Stimulated activated CD4-positive, alpha-beta T cell treated with anti-CD3 and anti-CD28 coated beads, Interleukin-4, amount 100 ng/mL, for 24 hours (primary cell): ENCODE measurements at regions not wholly inside any gene's neighbourhood (a gene's known extent, or its start where the extent isn't known, plus 50 kb on each side); places are given as distances from the start of the nearest gene placed in this dataset.

Experiments
- DNase-seq: peaks from one replicate; pipeline ENCODE4 v3.0.0-alpha.2; 2020

- DNase-seq, result no peak
These were observed 113.2 kb downstream of the HERPUD2 start for GRCh38 chr7:35581605-35582210.

GRCh38 chr7:35576031-35576573 is 118.8 kb downstream of the HERPUD2 start:
- DNase-seq, result no peak

GRCh38 chr7:35571611-35572240 is 123.2 kb downstream of the HERPUD2 start:
- DNase-seq, result no peak

- DNase-seq, result no peak
These were observed 124.0 kb downstream of the HERPUD2 start for GRCh38 chr7:35570937-35571336.

- no peak for DNase-seq
These were observed 129.0 kb downstream of the HERPUD2 start for GRCh38 chr7:35565927-35566326.

GRCh38 chr7:35558841-35559240 is 136.1 kb downstream of the HERPUD2 start:
- DNase-seq, result no peak

- DNase-seq, result no peak
These were observed 138.1 kb downstream of the HERPUD2 start for GRCh38 chr7:35556515-35557471.

- no peak for DNase-seq
These were observed 139.0 kb downstream of the HERPUD2 start for GRCh38 chr7:35555934-35556333.

- no peak for DNase-seq
These were observed 139.5 kb downstream of the HERPUD2 start for GRCh38 chr7:35555386-35555785.

GRCh38 chr7:35553519-35553918 is 141.4 kb downstream of the HERPUD2 start:
- DNase-seq, result no peak

GRCh38 chr7:35552691-35553090 is 142.2 kb downstream of the HERPUD2 start:
- DNase-seq, result no peak

GRCh38 chr7:35551321-35552081 is 143.4 kb downstream of the HERPUD2 start:
- DNase-seq, result no peak

GRCh38 chr7:35550831-35551230 is 144.1 kb downstream of the HERPUD2 start:
- DNase-seq, result no peak

GRCh38 chr7:35549781-35550180 is 145.2 kb downstream of the HERPUD2 start:
- DNase-seq, result no peak

- DNase-seq, result no peak
These were observed 146.6 kb downstream of the HERPUD2 start for GRCh38 chr7:35548291-35548690.

GRCh38 chr7:35546691-35547429 is 148.1 kb downstream of the HERPUD2 start:
- DNase-seq, result no peak

GRCh38 chr7:35545831-35546230 is 149.1 kb downstream of the HERPUD2 start:
- DNase-seq, result no peak

- no peak for DNase-seq
These were observed 150.8 kb downstream of the HERPUD2 start for GRCh38 chr7:35544028-35544742.

- DNase-seq, result peak; percentile 80
These were observed 157.6 kb downstream of the HERPUD2 start for GRCh38 chr7:35537067-35538023.

- no peak for DNase-seq
These were observed 158.5 kb downstream of the HERPUD2 start for GRCh38 chr7:35536396-35536826.
